Parathyroid adenoma (tissue), 2 donors: ENCODE measurements at regions not wholly inside any gene's neighbourhood (a gene's known extent, or its start where the extent isn't known, plus 50 kb on each side); places are given as distances from the start of the nearest gene placed in this dataset.

Source experiments
- H2AFZ ChIP-seq: fragments of 300-600 bp; sonication (generic); one replicate; pipeline ENCODE4 v1.7.0; 2017; ENCODE audit warnings: antibody characterized with exemption, mild to moderate bottlenecking
- H3K27ac ChIP-seq: fragments of 300-600 bp; sonication (generic); one replicate; pipeline ENCODE4 v1.7.0; 2017
- H3K27me3 ChIP-seq: fragments of 300-600 bp; sonication (generic); one replicate; pipeline ENCODE4 v1.7.0; 2017; ENCODE audit warnings: low read length; ENCODE audit not compliant: control insufficient read depth, insufficient read depth
- H3K36me3 ChIP-seq: fragments of 300-600 bp; sonication (generic); one replicate; pipeline ENCODE4 v1.7.0; 2017; ENCODE audit warnings: low read length; ENCODE audit not compliant: control insufficient read depth, insufficient read depth
- H3K4me1 ChIP-seq: fragments of 300-600 bp; sonication (generic); one replicate; pipeline ENCODE4 v1.7.0; 2017; ENCODE audit warnings: control low read depth
- H3K4me2 ChIP-seq: fragments of 300-600 bp; sonication (generic); one replicate; pipeline ENCODE4 v1.7.0; 2017; ENCODE audit warnings: low read length
- H3K4me3 ChIP-seq: fragments of 300-600 bp; sonication (generic); one replicate; pipeline ENCODE4 v1.7.0; 2017; ENCODE audit warnings: low read depth, low read length
- H3K79me2 ChIP-seq: fragments of 300-600 bp; sonication (generic); one replicate; pipeline ENCODE4 v1.7.0; 2017; ENCODE audit warnings: control low read depth
- H3K9ac ChIP-seq: fragments of 300-600 bp; sonication (generic); one replicate; pipeline ENCODE4 v1.7.0; 2017; ENCODE audit warnings: mild to moderate bottlenecking
- H3K9me3 ChIP-seq: fragments of 300-600 bp; sonication (generic); one replicate; pipeline ENCODE4 v1.7.0; 2017; ENCODE audit warnings: low read length; ENCODE audit not compliant: control insufficient read depth
- TF ChIP-seq, protein P1 (sequence below): fragments of 300-600 bp; sonication (generic); IDR thresholded peaks from one replicate; pipeline ENCODE4 v1.7.0; 2017; ENCODE audit warnings: antibody characterized with exemption, mild to moderate bottlenecking
- donor health status: primary hyperparathyroidism.

DNA sequence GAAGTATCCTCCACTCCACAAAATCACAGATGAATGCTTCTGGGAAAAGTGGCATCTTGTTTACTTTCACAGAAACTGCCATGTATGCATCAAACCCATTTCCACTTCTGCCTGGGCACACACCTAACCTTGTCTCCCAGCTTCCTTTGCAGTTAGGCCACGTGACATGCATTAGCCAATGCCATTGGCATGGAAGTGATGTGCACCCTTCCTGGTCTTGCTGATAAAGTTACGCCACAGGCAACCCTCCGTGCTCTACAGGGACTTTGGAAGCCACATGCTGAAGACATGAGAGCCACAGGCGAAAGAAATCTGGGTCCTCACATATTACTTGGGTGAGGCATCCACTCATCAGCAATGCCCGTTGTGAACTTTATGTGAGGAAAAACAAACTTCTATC is 123.3 kb downstream of the USP46 start:
- Histone ChIP-seq H3K4me3 (no peak overlapping the region), H2AFZ (no peak overlapping the region), H3K9ac (no peak overlapping the region), H3K4me1 (no peaks in the 10 kb centered on the region), H3K9me3 (no peaks in the 10 kb centered on the region), H3K36me3 (no peaks in the 10 kb centered on the region), H3K4me2 (no peak overlapping the region), H3K27me3 (no peaks in the 10 kb centered on the region), H3K27ac (no peak overlapping the region), H3K79me2 (no peaks in the 10 kb centered on the region)
- TF ChIP-seq, protein P1, sequence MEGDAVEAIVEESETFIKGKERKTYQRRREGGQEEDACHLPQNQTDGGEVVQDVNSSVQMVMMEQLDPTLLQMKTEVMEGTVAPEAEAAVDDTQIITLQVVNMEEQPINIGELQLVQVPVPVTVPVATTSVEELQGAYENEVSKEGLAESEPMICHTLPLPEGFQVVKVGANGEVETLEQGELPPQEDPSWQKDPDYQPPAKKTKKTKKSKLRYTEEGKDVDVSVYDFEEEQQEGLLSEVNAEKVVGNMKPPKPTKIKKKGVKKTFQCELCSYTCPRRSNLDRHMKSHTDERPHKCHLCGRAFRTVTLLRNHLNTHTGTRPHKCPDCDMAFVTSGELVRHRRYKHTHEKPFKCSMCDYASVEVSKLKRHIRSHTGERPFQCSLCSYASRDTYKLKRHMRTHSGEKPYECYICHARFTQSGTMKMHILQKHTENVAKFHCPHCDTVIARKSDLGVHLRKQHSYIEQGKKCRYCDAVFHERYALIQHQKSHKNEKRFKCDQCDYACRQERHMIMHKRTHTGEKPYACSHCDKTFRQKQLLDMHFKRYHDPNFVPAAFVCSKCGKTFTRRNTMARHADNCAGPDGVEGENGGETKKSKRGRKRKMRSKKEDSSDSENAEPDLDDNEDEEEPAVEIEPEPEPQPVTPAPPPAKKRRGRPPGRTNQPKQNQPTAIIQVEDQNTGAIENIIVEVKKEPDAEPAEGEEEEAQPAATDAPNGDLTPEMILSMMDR: no peak
